ENCODE measurements at regions not wholly inside any gene's neighbourhood (a gene's known extent, or its start where the extent isn't known, plus 50 kb on each side); places are given as distances from the start of the nearest gene placed in this dataset.

DNA sequence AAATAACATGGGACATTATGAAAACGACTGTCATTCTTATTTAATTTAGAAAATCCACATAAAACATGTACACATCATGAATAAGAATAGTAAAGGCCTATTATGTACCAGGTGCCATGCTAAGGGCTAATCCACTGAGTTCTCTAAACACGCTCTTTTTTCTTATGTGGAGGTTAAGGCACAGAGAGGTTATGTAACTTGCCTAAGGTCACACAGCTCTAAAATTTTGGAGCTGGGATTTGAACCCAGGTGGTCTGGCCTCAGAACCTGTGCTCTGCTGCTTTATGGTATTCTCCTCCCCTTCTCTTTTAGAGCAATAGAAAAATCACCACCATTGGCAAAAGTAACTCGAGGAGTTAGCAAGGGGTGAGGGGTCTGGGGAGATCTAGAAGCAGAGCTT lies 156.9 kb upstream of the ZNF536 start:
- no peak for DNase-seq (ENCODE audit: low read depth)
- TF ChIP-seq, protein P1, sequence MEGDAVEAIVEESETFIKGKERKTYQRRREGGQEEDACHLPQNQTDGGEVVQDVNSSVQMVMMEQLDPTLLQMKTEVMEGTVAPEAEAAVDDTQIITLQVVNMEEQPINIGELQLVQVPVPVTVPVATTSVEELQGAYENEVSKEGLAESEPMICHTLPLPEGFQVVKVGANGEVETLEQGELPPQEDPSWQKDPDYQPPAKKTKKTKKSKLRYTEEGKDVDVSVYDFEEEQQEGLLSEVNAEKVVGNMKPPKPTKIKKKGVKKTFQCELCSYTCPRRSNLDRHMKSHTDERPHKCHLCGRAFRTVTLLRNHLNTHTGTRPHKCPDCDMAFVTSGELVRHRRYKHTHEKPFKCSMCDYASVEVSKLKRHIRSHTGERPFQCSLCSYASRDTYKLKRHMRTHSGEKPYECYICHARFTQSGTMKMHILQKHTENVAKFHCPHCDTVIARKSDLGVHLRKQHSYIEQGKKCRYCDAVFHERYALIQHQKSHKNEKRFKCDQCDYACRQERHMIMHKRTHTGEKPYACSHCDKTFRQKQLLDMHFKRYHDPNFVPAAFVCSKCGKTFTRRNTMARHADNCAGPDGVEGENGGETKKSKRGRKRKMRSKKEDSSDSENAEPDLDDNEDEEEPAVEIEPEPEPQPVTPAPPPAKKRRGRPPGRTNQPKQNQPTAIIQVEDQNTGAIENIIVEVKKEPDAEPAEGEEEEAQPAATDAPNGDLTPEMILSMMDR (conservative IDR thresholded peaks at IDR 0.05; ENCODE audit: low read depth, low read length) = no peak
- no peak overlapping the region for H3K4me3 ChIP-seq (ENCODE audit: low read length)

DNA sequence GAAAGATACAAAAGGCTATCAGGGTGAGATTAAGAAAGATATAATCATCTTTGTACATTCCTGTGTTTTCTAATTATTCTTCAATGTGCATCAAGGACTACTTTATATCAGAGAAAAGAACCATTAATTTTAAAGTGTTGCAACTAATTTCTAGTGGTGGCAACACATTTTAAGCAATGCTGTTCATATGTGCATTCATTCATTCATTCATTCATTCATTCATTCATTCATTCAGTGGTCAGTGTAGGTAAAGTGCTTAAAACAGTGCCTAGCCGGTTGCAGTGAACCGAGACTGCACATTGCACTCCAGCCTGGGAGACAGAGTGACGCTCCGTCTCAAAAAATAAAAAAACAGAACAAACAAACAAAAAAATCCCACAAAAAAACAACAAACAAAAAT lies 155.7 kb upstream of the ZNF536 start:
- no peak for DNase-seq (ENCODE audit: low read depth)
- no peak overlapping the region for H3K4me3 ChIP-seq (ENCODE audit: low read length)
- TF ChIP-seq, protein P1 (conservative IDR thresholded peaks at IDR 0.05; ENCODE audit: low read depth, low read length) = no peak

DNA sequence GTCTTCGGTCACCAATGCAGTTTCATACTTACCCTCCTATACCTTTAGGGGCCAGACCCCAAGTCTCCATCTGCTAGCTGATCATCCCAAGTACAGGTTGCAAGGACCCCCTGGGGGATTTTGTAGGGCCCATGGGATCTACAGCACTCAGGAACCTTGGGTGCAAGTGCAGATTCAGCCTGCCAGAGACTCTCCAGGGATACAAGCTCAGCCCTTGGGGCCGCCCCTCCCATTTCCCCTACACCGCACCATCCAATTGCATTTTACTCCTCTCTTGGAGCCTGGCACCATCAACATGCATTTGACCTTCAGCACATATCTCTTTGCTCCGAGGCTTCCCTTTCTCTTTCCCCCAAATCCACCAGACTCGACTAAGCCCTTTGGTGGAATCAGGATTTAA lies 154.7 kb upstream of the ZNF536 start:
- no peak overlapping the region for H3K4me3 ChIP-seq (ENCODE audit: low read length)
- TF ChIP-seq, protein P1 (conservative IDR thresholded peaks at IDR 0.05; ENCODE audit: low read depth, low read length) = no peak
- no peak for DNase-seq (ENCODE audit: low read depth)

DNA sequence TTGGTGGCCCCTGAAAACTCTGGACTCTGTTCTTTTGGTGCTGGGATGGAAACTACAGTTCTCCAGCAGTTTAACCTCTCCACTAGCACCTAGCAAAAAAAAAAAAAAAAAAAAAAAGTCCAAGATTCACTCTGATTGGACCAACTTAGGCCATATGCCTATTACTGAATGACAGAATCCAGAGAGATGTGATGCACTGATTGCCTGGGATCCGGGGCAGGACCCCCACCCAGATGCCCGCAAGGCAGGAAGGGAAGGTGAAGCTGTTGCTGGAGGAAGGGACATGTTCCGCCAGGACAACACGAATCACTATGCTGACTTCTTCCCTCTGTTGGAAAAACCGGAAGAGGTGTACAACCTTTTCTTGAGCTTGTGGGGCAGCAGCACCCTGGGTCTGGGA lies 152.5 kb upstream of the ZNF536 start:
- no peak for DNase-seq (ENCODE audit: low read depth)
- no peak overlapping the region for H3K4me3 ChIP-seq (ENCODE audit: low read length)
- TF ChIP-seq, protein P1 (conservative IDR thresholded peaks at IDR 0.05; ENCODE audit: low read depth, low read length) = no peak

DNA sequence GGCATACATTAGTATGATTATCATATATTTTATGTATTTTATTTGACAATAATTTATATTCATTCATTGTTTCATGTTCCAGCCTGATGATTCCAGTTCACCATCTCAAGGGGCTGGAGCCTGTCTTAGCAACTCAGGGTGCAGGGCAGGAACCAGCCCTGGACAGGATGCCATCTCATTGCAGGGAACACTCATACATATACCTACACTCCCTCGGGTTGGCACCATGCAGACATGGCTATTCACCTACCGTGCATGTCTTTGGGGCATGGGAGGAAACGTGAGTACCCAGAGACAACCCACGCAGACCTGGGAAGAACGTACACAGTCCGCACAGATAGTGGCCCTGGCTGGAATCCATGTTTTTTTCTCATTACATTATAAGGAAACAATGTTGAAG lies 151.0 kb upstream of the ZNF536 start:
- DNase-seq (ENCODE audit: low read depth) = no peak
- TF ChIP-seq, protein P1 (conservative IDR thresholded peaks at IDR 0.05; ENCODE audit: low read depth, low read length) = no peak
- H3K4me3 ChIP-seq (ENCODE audit: low read length) = no peak overlapping the region

DNA sequence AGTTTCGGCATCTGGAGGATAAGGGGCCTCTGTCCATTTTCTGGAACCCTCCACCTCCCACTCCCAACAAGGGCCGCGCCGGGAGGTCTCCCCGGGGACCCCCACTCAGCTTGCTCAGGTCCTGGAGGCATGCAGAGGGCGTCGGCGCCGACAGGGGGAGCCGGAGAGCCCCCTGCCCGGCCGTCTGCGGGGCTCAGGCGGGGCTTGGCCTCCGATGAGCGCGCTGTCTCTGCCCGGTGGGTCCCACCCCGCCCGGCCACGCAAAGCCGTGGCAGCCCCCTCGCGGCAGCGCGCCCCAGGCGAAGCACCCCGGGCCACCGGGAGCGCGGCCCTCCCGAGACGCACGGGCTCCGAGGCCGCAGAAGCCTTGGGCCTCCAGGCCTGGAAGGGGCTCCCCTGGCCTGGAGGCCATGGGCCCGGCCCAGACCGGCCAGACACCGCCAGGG lies 149.7 kb upstream of the ZNF536 start:
- TF ChIP-seq, protein P1 (conservative IDR thresholded peaks at IDR 0.05; ENCODE audit: low read depth, low read length) = peak; percentile 67
- H3K4me3 ChIP-seq (ENCODE audit: low read length) = no peak overlapping the region
- DNase-seq (ENCODE audit: low read depth) = no peak

DNA sequence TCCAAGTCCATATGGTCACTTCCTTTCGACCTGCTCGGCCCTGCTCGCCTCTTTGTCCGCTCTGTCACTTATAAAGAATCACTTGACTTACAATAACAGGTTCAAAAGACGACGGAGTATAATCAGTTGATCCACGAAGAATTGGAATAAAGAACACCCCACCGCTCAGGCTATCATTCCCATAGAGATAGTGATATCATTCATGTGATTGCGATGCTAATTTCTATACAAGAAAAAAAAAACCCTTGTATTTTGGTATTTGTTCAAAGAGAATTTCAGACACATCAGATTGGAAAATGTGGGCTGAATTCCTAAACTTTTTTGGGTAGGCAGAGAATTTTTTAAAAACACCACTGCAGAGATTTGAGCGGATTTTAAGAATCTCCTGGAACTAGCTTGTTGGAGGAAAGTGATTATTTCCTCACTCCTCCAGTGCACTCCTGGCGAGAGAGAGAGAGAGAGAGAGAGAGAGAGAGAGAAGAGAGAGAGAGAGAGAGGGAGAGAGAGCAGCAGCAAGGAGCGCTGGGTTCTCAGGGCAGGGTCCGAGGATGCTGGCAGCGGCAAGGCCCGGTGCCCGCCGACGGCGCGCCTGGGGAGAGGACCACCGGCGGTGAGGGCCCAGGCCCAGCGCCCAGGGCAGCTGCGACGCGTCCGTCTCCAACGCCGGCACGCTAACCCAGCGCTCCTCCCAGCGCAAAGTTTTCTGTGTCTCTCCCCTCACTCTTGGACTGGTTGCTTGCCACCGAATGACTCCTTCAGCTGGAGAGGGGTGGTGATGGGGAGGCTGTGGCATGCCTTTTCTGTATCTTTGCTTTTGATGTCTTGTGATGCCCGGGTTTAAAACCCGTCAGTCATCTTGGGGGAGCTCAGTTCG lies 149.0 kb upstream of the ZNF536 start:
- no peak for DNase-seq (ENCODE audit: low read depth)
- TF ChIP-seq, protein P1 (conservative IDR thresholded peaks at IDR 0.05; ENCODE audit: low read depth, low read length) = no peak
- no peak overlapping the region for H3K4me3 ChIP-seq (ENCODE audit: low read length)

Data from retinal pigment epithelial cell (primary cell).